Dermis microvascular lymphatic vessel endothelial cell (primary cell): ENCODE measurements at regions not wholly inside any gene's neighbourhood (a gene's known extent, or its start where the extent isn't known, plus 50 kb on each side); places are given as distances from the start of the nearest gene placed in this dataset.

Experiments used
- DNase-seq, 2 donors: peaks; one replicate each; pipeline versions ENCODE4 v3.0.0 to v3.0.0-alpha.2; 2010; ENCODE audit warnings: low read depth in 2 of 2

DNA sequence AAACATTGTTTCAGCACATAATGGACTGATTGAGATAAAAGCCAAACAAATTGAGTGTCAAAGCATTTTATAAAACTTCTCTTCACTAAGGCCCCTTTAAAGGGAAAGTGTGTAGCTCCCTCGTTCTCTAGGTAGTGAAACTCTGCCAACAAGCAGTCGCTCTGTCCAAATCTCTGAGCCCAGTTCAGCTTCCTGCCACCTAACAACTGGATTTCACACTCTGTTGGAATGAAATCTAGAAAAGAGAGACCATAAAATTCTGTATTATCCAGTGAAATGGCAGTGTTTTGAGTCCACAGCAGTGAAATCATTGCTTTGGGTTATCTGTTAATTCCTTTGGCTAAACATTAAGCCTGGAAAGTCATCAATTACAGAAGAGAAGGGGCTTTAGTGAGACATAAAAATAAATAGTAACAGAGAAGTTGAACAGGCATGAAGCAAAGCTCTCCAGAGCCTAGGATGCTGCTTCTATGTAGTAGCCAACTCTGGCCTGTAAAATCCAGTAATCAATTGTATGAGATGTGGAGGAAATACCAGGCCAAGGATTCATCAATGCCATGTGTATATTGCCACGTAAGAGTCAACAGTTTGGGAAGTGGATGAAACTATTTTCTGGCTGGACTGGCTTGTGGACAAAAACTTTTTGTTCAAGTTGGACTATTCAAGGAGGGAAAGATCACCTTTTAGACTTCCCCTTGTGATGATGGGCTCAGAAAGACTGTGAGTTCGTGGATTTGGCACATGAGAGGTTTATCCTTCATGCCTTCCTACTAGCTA is 122.5 kb downstream of the WIF1 start:
- no peak for DNase-seq

DNA sequence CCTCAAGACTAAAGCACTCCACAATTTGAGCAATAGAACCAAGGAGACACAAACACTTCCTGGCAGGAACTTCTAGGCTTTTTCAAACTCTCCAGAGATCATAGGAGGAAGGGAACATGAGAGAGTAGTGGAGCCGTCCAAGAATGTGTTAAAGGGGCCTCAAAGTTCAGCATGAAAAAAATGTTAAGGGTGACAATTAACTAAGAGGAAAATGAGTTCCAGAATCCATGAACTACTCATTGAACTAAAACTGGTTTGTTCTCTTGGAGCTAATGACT is 122.0 kb downstream of the WIF1 start:
- no peak for DNase-seq
